Omental fat pad (tissue), 3 donors: ENCODE measurements at regions not wholly inside any gene's neighbourhood (a gene's known extent, or its start where the extent isn't known, plus 50 kb on each side); places are given as distances from the start of the nearest gene placed in this dataset. TPM values are rescaled to one million over a fixed set of nuclear protein-coding genes. Genes with fewer than 3 reads are reported as not detected.

Source experiments
- ATAC-seq: fragments of 150-250 bp; one replicate; pipeline ENCODE4 v1.9.1; 2016; ENCODE audit warnings: mild to moderate bottlenecking, moderate library complexity; ENCODE audit not compliant: low FRiP score
- DNase-seq: peaks from one replicate; pipeline ENCODE4 v3.0.0-alpha.2; 2019; ENCODE audit warnings: low spot score
- small RNA-seq: library from RNA; depleted of rRNA; stranded (forward); fragments of <200 nt; gene quantifications from one replicate; pipeline ENCODE3, GENCODE V24; 2016
- TF ChIP-seq, protein P1 (sequence below), 3 donors: fragments of 450-650 bp; IDR thresholded peaks; one replicate each; pipeline ENCODE4 v1.5.1; 2016 to 2017; ENCODE audit warnings: antibody characterized with exemption in 3 of 3, mild to moderate bottlenecking in 3 of 3, moderate library complexity in 2 of 3

DNA sequence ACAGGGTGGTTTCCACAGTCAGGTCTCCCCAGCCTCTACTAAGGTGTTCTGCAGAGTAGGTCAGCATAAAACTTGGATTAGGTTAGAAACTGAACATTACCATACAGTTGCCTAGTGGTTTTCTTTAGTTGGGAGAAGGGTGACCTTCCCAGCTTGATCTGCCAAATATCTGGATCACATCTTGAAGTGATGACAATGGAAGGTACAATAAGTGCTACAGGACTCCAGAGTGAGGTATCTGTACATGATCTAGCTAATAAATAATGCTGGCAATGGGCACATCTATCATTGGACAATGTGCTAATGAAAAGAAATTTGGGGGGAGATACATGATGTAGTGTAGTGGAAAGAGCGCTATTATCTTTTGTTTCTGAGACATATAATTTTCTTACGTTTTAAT, 54.6 kb upstream of the ACVR1 start:
- no peak for ATAC-seq
- no peak for DNase-seq

DNA sequence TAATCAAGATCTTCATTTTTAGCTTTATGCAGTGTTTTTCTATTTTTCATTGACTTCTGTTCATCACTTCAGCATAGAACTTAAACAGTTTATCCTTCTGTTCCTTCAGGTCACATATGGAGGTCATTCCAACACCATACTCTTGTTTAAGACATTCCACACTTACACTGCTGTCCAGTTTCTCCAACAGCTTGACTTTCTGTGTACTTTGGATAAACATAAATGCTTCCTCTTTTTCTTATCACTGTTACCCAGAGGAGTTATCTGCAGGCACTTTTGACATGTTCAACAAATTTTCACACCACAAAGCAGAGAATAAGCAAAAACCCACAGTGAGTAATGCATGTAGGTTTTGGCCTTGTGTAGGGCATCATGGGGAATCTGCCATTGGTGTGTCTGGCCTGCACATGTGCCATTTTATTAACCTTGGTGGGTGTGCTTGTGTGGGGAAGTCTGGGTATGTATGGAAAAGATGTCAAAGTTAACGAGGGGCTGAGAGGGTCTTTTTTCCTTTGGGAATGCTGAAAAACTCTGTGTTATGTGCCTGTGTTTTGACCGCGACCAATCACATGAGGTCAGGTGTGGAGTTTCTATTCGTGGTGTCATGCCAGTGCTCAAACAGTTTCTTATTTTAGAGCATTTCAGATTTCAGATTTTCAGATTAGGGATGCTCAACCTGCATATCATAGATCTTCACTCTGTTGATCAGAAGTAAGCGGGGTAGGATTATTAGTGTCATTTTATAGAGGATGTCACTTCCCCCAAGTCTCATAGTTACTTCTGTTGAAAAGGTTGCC, 53.9 kb upstream of the ACVR1 start:
- DNase-seq, result no peak
- no peak for ATAC-seq
- TF ChIP-seq, protein P1, sequence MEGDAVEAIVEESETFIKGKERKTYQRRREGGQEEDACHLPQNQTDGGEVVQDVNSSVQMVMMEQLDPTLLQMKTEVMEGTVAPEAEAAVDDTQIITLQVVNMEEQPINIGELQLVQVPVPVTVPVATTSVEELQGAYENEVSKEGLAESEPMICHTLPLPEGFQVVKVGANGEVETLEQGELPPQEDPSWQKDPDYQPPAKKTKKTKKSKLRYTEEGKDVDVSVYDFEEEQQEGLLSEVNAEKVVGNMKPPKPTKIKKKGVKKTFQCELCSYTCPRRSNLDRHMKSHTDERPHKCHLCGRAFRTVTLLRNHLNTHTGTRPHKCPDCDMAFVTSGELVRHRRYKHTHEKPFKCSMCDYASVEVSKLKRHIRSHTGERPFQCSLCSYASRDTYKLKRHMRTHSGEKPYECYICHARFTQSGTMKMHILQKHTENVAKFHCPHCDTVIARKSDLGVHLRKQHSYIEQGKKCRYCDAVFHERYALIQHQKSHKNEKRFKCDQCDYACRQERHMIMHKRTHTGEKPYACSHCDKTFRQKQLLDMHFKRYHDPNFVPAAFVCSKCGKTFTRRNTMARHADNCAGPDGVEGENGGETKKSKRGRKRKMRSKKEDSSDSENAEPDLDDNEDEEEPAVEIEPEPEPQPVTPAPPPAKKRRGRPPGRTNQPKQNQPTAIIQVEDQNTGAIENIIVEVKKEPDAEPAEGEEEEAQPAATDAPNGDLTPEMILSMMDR (IDR thresholded peaks at IDR 0.05), result no peak

More for the DNA sequence above, 54.6 kb upstream of the ACVR1 start:
- TF ChIP-seq, protein P1 (IDR thresholded peaks at IDR 0.05), result no peak

GRCh38 chr2:157928372-157928771, 52.2 kb upstream of the ACVR1 start:
- TF ChIP-seq, protein P1 (IDR thresholded peaks at IDR 0.05), result no peak
- ATAC-seq, result no peak
- no peak for DNase-seq

DNA sequence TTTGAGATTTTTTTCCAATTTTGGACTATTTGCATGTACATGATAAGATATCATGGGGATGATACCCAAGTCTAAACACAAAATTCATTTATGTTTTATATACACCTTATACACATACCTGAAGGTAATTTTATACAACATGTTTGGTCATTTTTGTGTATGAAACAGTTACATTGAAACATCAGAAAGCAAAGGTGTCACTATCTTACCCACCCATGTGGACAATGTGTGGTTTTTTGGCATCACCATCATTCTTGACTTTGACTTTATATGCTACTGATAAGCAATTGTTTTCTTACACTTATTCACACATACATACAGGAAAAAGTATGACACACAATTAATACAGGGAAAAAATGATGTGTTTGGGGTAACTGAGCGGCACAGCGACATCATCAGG, 51.0 kb upstream of the ACVR1 start:
- DNase-seq (no peak), ATAC-seq (no peak)
- TF ChIP-seq, protein P1 (IDR thresholded peaks at IDR 0.05), result no peak

Small RNAs in the stretch of these regions (small RNA-seq; reads per million reads assigned to genes)
- not detected for gene RNU6-932P
